Type B pancreatic cell (in vitro differentiated cells): ENCODE measurements at regions not wholly inside any gene's neighbourhood (a gene's known extent, or its start where the extent isn't known, plus 50 kb on each side); places are given as distances from the start of the nearest gene placed in this dataset.

Experiments used
- DNase-seq: peaks from one replicate; pipeline ENCODE4 v3.0.0; 2021; ENCODE audit warnings: mixed read lengths; ENCODE audit not compliant: unreplicated experiment; ENCODE audit errors: extremely low spot score
- H3K27ac Mint-ChIP-seq: 2 replicates; pipeline ENCODE4 v1.8.0; 2021; ENCODE audit warnings: mild to moderate bottlenecking, mixed read lengths
- H3K27me3 Mint-ChIP-seq: 2 replicates; pipeline ENCODE4 v1.8.0; 2021; ENCODE audit warnings: mixed read lengths
- H3K36me3 Mint-ChIP-seq: 2 replicates; pipeline ENCODE4 v1.8.0; 2021; ENCODE audit warnings: mixed read lengths
- H3K4me1 Mint-ChIP-seq: one replicate; pipeline ENCODE4 v1.8.0; 2021; ENCODE audit warnings: mixed read lengths; ENCODE audit not compliant: unreplicated experiment
- H3K4me3 Mint-ChIP-seq: 2 replicates; pipeline ENCODE4 v1.8.0; 2021; ENCODE audit warnings: mild to moderate bottlenecking, mixed read lengths
- H3K9me3 Mint-ChIP-seq: 2 replicates; pipeline ENCODE4 v1.8.0; 2021; ENCODE audit warnings: mixed read lengths
- CTCF ChIP-seq: fragments of 200-600 bp; sonication (generic); conservative IDR thresholded peaks from 2 replicates; pipeline ENCODE4 v1.5.0; 2021; ENCODE audit warnings: antibody characterized with exemption, mild to moderate bottlenecking

- TF ChIP-seq CTCF = no peak
- Mint-ChIP-seq H3K4me3 (no peak overlapping the region), H3K36me3 (no peaks in the 10 kb centered on the region), H3K9me3 (no peaks in the 10 kb centered on the region), H3K27ac (no peak overlapping the region), H3K4me1 (no peaks in the 10 kb centered on the region), H3K27me3 (no peaks in the 10 kb centered on the region)
- no peak for DNase-seq
Observed at GRCh38 chr5:13640270-13640669, 304.2 kb downstream of the DNAH5 start.

- H3K9me3 Mint-ChIP-seq = no peaks in the 10 kb centered on the region
- H3K36me3 Mint-ChIP-seq = no peaks in the 10 kb centered on the region
- no peak overlapping the region for H3K27ac Mint-ChIP-seq
- no peak for DNase-seq
- no peak for TF ChIP-seq CTCF
- no peaks in the 10 kb centered on the region for H3K4me1 Mint-ChIP-seq
- H3K4me3 Mint-ChIP-seq = no peak overlapping the region
- H3K27me3 Mint-ChIP-seq = no peaks in the 10 kb centered on the region
Observed at GRCh38 chr5:13632676-13633075, 311.8 kb downstream of the DNAH5 start.

- Mint-ChIP-seq H3K9me3 (no peaks in the 10 kb centered on the region), H3K4me1 (no peaks in the 10 kb centered on the region), H3K4me3 (no peak overlapping the region), H3K27me3 (no peaks in the 10 kb centered on the region), H3K36me3 (no peaks in the 10 kb centered on the region), H3K27ac (no peak overlapping the region)
- no peak for DNase-seq
- no peak for TF ChIP-seq CTCF
Observed at GRCh38 chr5:13629218-13629617, 315.3 kb downstream of the DNAH5 start.

GRCh38 chr5:13627673-13628454, 316.6 kb downstream of the DNAH5 start:
- no peak for DNase-seq
- H3K36me3 Mint-ChIP-seq = no peaks in the 10 kb centered on the region
- H3K4me3 Mint-ChIP-seq = no peak overlapping the region
- no peaks in the 10 kb centered on the region for H3K9me3 Mint-ChIP-seq
- no peaks in the 10 kb centered on the region for H3K4me1 Mint-ChIP-seq
- no peak overlapping the region for H3K27ac Mint-ChIP-seq
- TF ChIP-seq CTCF = no peak
- no peaks in the 10 kb centered on the region for H3K27me3 Mint-ChIP-seq

GRCh38 chr5:13625616-13626198, 318.8 kb downstream of the DNAH5 start:
- Mint-ChIP-seq H3K36me3 (no peaks in the 10 kb centered on the region), H3K27me3 (no peaks in the 10 kb centered on the region), H3K4me3 (no peak overlapping the region), H3K4me1 (no peaks in the 10 kb centered on the region), H3K9me3 (no peaks in the 10 kb centered on the region), H3K27ac (no peak overlapping the region)
- DNase-seq = no peak
- no peak for TF ChIP-seq CTCF
